ENCODE measurements at regions not wholly inside any gene's neighbourhood (a gene's known extent, or its start where the extent isn't known, plus 50 kb on each side); places are given as distances from the start of the nearest gene placed in this dataset.

- TF ChIP-seq POLR2A (IDR thresholded peaks at IDR 0.05) (no peak), CTCF (IDR thresholded peaks at IDR 0.05) (no peak), EP300 (IDR thresholded peaks at IDR 0.05) (no peak)
These were observed 1216.6 kb upstream of the PIK3C3 start for GRCh38 chr18:40738321-40738880.
